CD4-positive, alpha-beta T cell (primary cell): ENCODE measurements at regions not wholly inside any gene's neighbourhood (a gene's known extent, or its start where the extent isn't known, plus 50 kb on each side); places are given as distances from the start of the nearest gene placed in this dataset.

ENCODE experiments used
- ATAC-seq: fragments of 200-7000 bp; cut with Tn5 transposase; one replicate; pipeline ENCODE4 v1.10.0; 2022; ENCODE audit warnings: mild to moderate bottlenecking; ENCODE audit not compliant: poor library complexity
- CTCF ChIA-PET: fragments of 350-600 bp; sonication (Branson Sonifier 250); formaldehyde crosslinking; loops from one replicate; lab custom pipeline; 2021; ENCODE audit warnings: antibody characterized with exemption, inconsistent platforms; lab: Charles Lee
- POLR2A ChIA-PET: fragments of 350-600 bp; sonication (Branson Sonifier 250); formaldehyde crosslinking; loops from one replicate; lab custom pipeline; 2021; ENCODE audit warnings: antibody characterized with exemption, inconsistent platforms; lab: Charles Lee
- DNase-seq, 14 experiments: peaks; one replicate each; pipeline ENCODE4 v3.0.0-alpha.2; 2013 to 2020; ENCODE audit warnings: mixed read lengths in 2 of 14
- H3K27ac ChIP-seq, 2 donors: one replicate each; pipeline versions ENCODE4 v1.5.1 to v1.7.0; 2013; ENCODE audit warnings: low read length in 2 of 2, low read depth in 1 of 2, mild to moderate bottlenecking in 1 of 2
- H3K27me3 ChIP-seq, 2 experiments: 1 replicate in 1 of 2; 2 replicates in 1 of 2; pipeline versions ENCODE4 v1.6.1 to v1.7.0; 2013; ENCODE audit warnings: low read length in 2 of 2, control low read depth in 1 of 2, mild to moderate bottlenecking in 1 of 2, moderate library complexity in 1 of 2; ENCODE audit not compliant: insufficient read depth in 2 of 2, control insufficient read depth in 1 of 2
- H3K36me3 ChIP-seq: one replicate; pipeline ENCODE4 v1.6.1; 2013; ENCODE audit warnings: low read length, control low read depth; ENCODE audit not compliant: insufficient read depth
- H3K4me1 ChIP-seq: one replicate; pipeline ENCODE4 v1.6.1; 2013; ENCODE audit warnings: low read length, control low read depth; ENCODE audit not compliant: insufficient read depth
- H3K4me3 ChIP-seq: one replicate; pipeline ENCODE4 v1.5.1; 2013; ENCODE audit warnings: mild to moderate bottlenecking, low read length, moderate library complexity
- H3K9me3 ChIP-seq, 2 experiments: 1 replicate in 1 of 2; 2 replicates in 1 of 2; pipeline versions ENCODE4 v1.6.1 to v1.7.0; 2013; ENCODE audit warnings: low read length in 2 of 2, mild to moderate bottlenecking in 2 of 2, control low read depth in 1 of 2, moderate library complexity in 1 of 2; ENCODE audit not compliant: control insufficient read depth in 1 of 2, insufficient read depth in 1 of 2
- H3K27ac Mint-ChIP-seq: one replicate; pipeline ENCODE4 v1.8.0; 2020; ENCODE audit warnings: mixed read lengths
- H3K27me3 Mint-ChIP-seq: one replicate; pipeline ENCODE4 v1.8.0; 2021; ENCODE audit warnings: mixed read lengths
- H3K36me3 Mint-ChIP-seq: one replicate; pipeline ENCODE4 v1.8.0; 2021; ENCODE audit warnings: low read depth, mixed read lengths
- H3K4me1 Mint-ChIP-seq: one replicate; pipeline ENCODE4 v1.8.0; 2021; ENCODE audit warnings: low read depth, mixed read lengths
- H3K4me3 Mint-ChIP-seq: one replicate; pipeline ENCODE4 v1.8.0; 2020; ENCODE audit warnings: mild to moderate bottlenecking, mixed read lengths
- H3K9me3 Mint-ChIP-seq: one replicate; pipeline ENCODE4 v1.8.0; 2020; ENCODE audit warnings: mixed read lengths
- intact Hi-C, 2 experiments: fragments of 100-400 bp; cut with DNase I in 1 of 2; cut with micrococcal nuclease in 1 of 2; formaldehyde crosslinking; loops; one replicate each; pipeline versions ENCODE4 v1.15.1 to v1.9.0; 2023 to 2025; cut with DNase I, micrococcal nuclease
- TF ChIP-seq, protein P1 (sequence below): fragments of 200-600 bp; IDR thresholded peaks from one replicate; pipeline ENCODE4 v1.8.0; 2022; ENCODE audit warnings: antibody characterized with exemption, mild to moderate bottlenecking

DNA sequence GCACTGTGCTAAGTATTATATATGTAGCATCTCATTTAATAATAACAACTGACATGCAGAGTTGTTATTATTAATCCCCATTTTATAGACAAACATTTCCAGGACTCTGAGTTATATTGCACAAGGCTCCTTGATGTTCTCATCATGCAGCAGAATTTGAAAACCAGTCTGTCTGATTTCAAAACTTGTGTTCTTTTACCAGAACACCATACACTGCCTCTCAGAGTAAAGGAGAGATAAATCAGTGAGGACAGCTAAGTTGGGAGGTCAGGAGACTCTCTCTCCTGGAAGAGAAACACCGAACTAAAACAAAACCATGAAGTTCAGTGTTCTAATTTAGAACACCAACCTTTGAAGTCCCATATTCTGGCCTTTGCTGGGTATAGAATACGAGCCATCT, 92.7 kb upstream of the TNC start:
- ChIA-PET POLR2A (no interaction called here), CTCF (interaction anchor here (1.4 kb wide), 1 partner anchor 8 kb away, joined by 3 read pairs; no protein-coding TSS in a partner anchor)
- intact Hi-C loops: no loop called here
- no peak for ATAC-seq
- DNase-seq: no peak
- Mint-ChIP-seq H3K27ac (no peak overlapping the region), H3K27me3 (peaks cover 47% of the 10 kb centered on the region), H3K36me3 (no peaks in the 10 kb centered on the region), H3K4me3 (no peak overlapping the region), H3K9me3 (no peaks in the 10 kb centered on the region), H3K4me1 (no peaks in the 10 kb centered on the region)
- Histone ChIP-seq H3K4me3 (no peak overlapping the region), H3K27me3 (peaks cover 12 to 16% of the 10 kb centered on the region in 2 experiments), H3K9me3 (no peaks in the 10 kb centered on the region), H3K4me1 (no peaks in the 10 kb centered on the region), H3K27ac (no peak overlapping the region), H3K36me3 (no peaks in the 10 kb centered on the region)
- TF ChIP-seq, protein P1, sequence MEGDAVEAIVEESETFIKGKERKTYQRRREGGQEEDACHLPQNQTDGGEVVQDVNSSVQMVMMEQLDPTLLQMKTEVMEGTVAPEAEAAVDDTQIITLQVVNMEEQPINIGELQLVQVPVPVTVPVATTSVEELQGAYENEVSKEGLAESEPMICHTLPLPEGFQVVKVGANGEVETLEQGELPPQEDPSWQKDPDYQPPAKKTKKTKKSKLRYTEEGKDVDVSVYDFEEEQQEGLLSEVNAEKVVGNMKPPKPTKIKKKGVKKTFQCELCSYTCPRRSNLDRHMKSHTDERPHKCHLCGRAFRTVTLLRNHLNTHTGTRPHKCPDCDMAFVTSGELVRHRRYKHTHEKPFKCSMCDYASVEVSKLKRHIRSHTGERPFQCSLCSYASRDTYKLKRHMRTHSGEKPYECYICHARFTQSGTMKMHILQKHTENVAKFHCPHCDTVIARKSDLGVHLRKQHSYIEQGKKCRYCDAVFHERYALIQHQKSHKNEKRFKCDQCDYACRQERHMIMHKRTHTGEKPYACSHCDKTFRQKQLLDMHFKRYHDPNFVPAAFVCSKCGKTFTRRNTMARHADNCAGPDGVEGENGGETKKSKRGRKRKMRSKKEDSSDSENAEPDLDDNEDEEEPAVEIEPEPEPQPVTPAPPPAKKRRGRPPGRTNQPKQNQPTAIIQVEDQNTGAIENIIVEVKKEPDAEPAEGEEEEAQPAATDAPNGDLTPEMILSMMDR: no peak

DNA sequence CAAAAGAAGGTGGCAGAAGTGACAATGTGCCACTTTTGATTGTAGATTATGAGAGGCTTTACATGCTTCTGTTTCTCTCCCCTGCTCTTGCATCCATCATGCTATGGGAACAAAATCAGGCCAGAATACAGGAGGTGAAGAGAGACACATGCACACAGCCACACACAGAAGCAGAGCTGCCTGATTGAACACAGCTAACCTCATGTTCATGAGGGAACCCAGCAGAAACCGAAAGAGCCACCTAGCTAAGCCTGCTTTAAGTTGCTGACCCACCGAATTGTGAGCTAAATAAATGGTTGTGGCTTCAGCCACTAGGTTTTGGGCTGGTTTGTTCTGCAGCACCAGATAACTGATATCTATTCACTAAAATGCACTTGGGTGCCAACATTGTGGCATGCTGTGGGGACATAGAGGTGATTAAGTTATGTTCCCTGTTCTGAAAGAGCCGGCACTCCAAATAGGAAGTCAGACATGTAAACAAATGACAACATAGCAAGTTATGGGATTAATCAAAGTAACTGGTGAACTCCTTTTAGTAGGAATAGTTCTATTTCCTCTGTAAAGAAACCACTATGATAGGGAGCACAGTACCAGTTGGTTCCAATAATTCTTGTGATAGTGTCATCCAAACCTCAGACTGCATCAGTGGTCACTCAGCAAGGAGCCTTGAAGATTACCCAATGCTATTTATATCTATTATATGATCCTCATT, 93.6 kb upstream of the TNC start:
- Mint-ChIP-seq H3K27ac (no peak overlapping the region), H3K4me3 (no peak overlapping the region), H3K27me3 (peaks cover 47% of the 10 kb centered on the region), H3K9me3 (no peaks in the 10 kb centered on the region), H3K36me3 (no peaks in the 10 kb centered on the region), H3K4me1 (no peaks in the 10 kb centered on the region)
- Histone ChIP-seq H3K36me3 (no peaks in the 10 kb centered on the region), H3K4me1 (no peaks in the 10 kb centered on the region), H3K4me3 (no peak overlapping the region), H3K27ac (no peak overlapping the region), H3K27me3 (peaks cover 11 to 18% of the 10 kb centered on the region in 2 experiments), H3K9me3 (no peaks in the 10 kb centered on the region)
- DNase-seq (no peak), ATAC-seq (no peak)
- intact Hi-C loops: no loop called here
- POLR2A ChIA-PET: no interaction called here
- TF ChIP-seq, protein P1: no peak
- CTCF ChIA-PET: no interaction called here

DNA sequence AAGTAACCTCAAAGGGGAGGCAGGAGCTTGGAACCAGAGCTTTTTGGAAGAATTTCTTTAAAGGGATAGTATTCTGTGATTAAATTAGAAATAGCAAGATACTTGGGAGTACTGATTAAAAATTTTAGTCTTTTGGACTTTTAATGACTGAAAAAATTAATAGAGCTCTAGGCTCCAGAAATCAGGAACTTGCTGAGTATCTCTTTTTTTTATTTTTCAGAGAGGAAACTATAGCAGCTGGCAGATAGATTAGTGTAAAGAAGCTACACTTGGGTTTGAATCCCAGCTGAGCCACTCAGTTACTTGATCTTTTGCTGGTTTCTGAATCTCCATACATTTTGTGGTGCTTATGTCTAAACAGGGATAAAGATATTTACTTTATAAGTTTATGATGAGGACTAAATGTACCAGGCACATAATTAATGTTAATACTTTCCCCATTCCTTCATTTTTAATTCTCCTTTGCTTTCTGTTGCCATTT, 94.2 kb upstream of the TNC start:
- intact Hi-C loops: no loop called here
- Mint-ChIP-seq H3K9me3 (no peaks in the 10 kb centered on the region), H3K4me1 (no peaks in the 10 kb centered on the region), H3K27me3 (peaks cover 47% of the 10 kb centered on the region), H3K36me3 (no peaks in the 10 kb centered on the region), H3K27ac (no peak overlapping the region), H3K4me3 (no peak overlapping the region)
- ATAC-seq (no peak), DNase-seq (no peak)
- Histone ChIP-seq H3K9me3 (no peaks in the 10 kb centered on the region), H3K27me3 (peaks cover 13 to 16% of the 10 kb centered on the region in 2 experiments), H3K4me1 (no peaks in the 10 kb centered on the region), H3K36me3 (no peaks in the 10 kb centered on the region), H3K4me3 (no peak overlapping the region), H3K27ac (no peak overlapping the region)
- ChIA-PET CTCF (no interaction called here), POLR2A (no interaction called here)
- TF ChIP-seq, protein P1: no peak
